Inflammatory macrophage treated with lipopolysaccharide for 1 hour (primary cell): ENCODE measurements at regions not wholly inside any gene's neighbourhood (a gene's known extent, or its start where the extent isn't known, plus 50 kb on each side); places are given as distances from the start of the nearest gene placed in this dataset.
A peak's percentile ranks its signal among the peaks of the same experiment; 100 is the strongest.
"Not testable (repeated sequence)": the region's sequence is repeated elsewhere in the genome, so short reads cannot be mapped to it uniquely, and the experiment has no call there.

ENCODE experiments used
- DNase-seq, 2 donors: peaks; one replicate each; pipeline ENCODE4 v3.0.0-alpha.2; 2020 to 2022

DNA sequence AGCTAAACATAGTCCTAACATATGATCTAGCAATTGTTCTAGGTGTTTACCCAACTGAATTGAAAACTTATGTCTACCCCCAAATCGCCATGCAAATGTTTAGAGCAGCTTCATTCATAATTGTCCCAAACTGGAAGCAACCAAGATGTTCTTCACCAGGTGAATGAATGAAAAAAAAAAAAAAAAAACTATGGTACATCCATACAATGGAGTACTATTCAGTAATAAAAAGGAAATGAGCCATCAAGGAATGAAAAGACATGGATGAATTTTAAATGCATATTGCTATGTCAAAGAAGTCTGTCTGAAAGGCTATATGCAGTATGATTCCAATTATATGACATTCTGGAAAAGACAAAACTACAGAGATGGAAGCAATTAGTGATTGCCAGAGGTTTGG, 98.6 kb upstream of the ITPRID2 start:
- no peak for DNase-seq

- DNase-seq: no peak
Observed at GRCh38 chr2:181798022-181798421, 93.5 kb upstream of the ITPRID2 start.

GRCh38 chr2:181802300-181802699, 89.2 kb upstream of the ITPRID2 start:
- DNase-seq: not testable (repeated sequence)

DNA sequence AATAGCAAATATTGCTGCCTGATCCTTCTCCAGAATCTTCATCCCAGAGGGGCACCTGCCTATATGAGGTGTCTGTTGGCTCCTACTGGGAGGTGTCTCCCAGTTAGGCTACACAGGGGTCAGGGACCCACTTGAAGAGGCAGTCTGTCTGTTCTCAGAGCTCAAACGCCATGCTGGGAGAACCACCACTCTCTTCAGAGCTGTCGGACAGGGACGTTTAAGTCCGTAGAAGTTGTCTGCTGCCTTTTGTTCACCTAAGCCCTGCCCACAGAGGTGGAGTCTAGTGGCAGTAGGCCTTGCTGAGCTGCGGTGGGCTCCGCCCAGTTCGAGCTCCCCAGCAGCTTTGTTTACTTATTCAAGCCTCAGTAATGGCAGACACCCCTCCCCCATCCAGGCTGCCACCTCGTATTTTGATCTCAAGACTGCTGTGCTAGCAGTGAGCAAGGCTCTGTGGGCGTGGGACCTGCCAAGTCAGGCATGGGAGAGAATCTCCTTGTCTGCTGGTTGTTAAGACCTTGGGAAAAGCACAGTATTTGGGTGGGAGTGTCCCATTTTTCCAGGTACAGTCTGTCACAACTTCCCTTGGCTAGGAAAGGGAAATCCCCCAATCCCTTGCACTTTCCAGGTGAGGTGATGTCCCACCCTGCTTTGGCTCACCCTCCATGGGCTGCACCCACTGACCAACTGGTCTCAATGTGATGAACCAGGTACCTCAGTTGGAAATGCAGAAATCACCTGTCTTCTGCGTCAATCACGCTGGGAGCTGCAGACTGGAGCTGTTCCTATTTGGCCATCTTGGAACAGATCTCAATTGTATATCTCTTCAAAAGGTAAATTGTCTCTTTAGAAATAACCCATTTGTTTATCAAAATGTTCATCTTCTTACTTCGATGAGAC, 87.4 kb upstream of the ITPRID2 start:
- not testable (repeated sequence) for DNase-seq

DNA sequence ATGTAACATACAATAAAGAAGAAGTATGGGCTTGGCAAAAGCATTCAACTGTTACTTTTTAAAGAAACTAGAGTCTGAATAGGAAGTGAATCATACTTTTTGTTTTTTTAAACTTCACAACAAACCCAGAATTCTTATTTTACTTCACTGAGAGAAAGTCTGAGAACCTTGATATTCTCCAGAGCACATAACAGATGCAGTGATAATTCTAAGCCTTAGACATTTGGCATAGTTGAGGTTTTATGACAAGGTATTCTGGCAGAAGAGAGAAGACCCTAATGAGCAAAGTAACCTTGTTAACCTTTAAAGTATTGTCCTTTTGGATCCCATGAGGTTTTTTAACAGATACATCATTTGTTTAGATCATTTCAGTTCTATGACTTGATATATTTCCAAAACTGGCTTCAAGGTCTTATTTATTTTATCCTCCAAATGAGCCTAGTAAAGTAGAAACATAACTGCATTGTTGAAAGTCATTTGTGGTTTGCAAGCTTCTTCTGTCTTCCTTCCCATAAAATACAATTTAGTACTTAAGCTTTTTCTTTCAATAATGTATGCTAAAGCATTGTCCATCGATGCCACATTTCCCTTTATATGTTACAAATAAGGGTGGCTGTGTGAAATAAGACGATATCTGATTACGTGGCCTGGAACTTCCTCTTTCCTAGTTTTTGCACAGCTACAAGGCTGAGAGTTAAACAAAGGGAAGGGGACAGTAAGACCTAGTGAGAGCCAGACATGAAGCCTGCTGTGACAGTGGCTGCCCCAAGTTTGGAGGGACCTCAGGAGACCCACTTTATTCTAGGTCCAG, 86.1 kb upstream of the ITPRID2 start:
- DNase-seq: peak; percentile 65 to 71

- DNase-seq: no peak
Observed at GRCh38 chr2:181806039-181806392, 85.5 kb upstream of the ITPRID2 start.

GRCh38 chr2:181807526-181807925, 84.0 kb upstream of the ITPRID2 start:
- DNase-seq: no peak

DNA sequence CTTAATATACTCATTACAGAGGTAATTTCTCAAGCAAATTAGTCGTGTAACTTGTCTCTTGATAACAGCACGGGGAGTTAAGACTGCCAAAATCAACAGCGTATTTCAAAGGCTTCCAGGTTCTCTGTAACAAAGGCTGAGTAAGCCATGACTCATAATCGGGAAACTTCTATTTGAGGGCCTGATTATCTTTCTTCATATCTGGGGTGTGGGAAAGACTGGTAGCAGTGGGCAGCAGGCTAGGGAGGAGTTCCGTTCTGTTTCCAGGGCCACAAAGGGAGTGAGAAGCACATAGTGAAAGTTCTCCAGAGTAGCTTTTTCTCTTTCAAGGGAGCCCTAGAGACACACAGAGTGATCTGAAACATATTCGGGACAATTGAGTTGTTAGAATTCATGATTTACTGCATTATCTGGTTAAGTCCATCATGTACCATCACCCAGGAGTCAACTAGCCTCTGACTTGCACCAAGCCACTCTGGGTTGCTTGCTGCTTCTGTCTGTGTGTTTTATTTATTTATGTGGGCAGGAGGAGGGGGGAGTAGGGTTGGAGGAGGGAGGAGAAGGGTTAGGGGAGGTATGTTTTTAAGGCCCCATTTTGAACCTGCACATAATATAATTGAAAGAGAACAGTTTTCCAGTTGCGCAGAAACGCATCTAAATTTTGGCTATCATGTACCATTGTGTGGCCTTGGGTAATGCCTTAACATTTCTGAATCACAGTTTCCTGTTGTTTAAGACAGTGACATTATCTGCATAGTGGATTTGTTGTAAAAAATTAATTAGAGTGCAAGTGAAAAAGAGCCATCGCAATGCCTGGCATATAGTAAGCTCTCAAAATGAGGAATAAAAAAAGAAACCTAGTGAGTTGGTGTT, 80.5 kb upstream of the ITPRID2 start:
- peak; percentile 87 to 96 for DNase-seq

- peak in 1 of 2 donors; percentile 16 for DNase-seq
Observed at GRCh38 chr2:181812106-181812743, 79.3 kb upstream of the ITPRID2 start.

- peak; percentile 40 to 49 for DNase-seq
Observed at GRCh38 chr2:181814057-181814491, 77.5 kb upstream of the ITPRID2 start.

- no peak for DNase-seq
Observed at GRCh38 chr2:181817509-181817908, 74.0 kb upstream of the ITPRID2 start.

DNA sequence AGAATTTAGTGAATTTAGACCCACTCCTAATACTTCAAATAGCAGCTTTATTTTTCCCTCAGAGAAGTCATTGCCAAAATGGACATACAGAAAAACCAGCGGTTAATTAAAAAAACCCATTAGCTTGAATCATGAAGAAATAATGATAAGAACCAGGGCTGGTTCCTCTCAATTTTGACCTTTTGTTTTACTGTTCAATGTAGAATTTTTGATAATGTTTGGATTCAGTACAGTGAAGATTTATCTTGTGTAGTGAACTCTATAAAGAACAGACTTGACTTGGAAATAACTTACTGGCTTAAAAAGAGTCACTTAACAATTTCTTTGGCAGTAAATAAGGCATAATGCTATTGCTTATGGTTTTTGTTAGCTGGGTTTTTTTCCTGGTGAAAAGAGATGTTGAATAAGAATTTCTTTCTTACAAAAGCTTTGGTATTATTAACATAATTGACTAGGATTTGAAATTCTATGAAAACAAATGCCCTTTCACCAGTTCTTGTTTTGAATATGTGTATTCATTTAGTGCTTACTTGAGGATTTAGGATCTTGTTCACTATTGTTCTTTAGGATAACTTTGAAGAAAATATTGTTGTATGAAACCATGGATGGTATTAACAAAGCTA, 73.4 kb upstream of the ITPRID2 start:
- DNase-seq: no peak

DNA sequence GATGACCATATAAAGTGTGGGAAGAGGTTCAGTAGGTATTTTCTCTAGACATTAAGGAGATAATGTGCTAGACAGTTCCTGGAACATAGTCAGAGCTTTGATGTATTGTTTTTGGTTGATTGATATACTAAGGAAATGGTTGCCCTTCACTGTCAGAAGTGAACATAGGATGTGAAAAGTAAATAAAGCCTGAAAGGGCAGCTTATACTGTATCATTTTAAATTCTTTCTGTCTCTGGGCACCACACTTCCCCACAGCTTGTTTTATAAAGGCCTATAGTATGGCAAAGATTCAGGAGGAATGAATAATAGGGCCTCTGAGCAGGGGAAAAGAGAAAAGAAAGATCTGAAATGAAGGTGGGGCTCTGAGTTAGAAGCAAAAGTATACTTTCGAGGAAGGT, 72.7 kb upstream of the ITPRID2 start:
- no peak for DNase-seq

- DNase-seq: no peak
Observed at GRCh38 chr2:181821049-181821448, 70.5 kb upstream of the ITPRID2 start.

DNA sequence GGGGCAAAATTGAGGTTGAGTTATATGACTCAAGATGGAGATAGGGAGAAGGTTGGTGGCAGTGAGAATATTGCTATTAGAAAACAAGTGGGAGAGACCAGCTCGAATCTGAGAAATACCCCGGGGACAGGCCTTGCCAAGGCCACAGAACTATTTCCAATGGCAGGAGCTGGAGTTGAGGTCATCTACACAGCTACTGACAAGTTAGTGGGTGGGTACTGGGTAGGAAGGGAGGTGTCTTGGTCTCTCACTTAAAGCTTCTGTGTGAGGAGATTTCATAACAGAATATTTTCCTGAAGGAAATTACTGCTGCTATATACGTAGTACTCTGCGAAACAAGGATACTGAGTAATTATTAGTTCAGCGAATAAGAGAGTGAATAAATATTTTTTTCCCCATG, 69.4 kb upstream of the ITPRID2 start:
- no peak for DNase-seq

GRCh38 chr2:181823405-181823804, 68.1 kb upstream of the ITPRID2 start:
- no peak for DNase-seq

DNA sequence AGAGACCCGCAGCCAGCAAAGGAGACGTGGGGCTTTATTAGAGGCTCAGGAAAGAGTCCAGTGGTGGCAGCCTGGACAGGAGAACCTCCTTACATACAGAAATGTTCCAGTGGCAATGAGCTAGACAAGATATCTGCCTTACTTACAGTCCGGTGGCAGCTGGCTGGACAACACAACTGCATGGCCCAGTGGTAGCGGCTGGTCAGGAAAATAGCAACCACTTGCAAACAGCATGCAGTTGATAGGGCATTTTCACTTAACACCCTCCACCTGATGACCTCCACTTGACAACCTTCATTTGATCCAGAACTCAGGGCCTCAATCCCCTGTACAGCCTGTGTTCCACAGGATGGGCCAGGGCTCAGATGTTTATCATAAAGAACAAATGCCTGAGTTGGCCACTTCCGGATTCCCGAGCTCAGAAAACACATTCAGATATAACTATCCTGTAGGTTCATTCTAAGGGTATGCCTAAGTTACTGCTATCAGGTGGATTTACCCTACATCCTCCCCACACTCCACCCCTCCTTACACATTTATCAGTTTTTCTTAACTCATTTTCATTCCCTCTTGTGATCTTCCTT, 63.3 kb upstream of the ITPRID2 start:
- no peak for DNase-seq

- no peak for DNase-seq
Observed at GRCh38 chr2:181829230-181829629, 62.3 kb upstream of the ITPRID2 start.

- no peak for DNase-seq
Observed at GRCh38 chr2:181832015-181832414, 59.5 kb upstream of the ITPRID2 start.

GRCh38 chr2:181836583-181836982, 54.9 kb upstream of the ITPRID2 start:
- no peak for DNase-seq

GRCh38 chr2:181837563-181837962, 54.0 kb upstream of the ITPRID2 start:
- DNase-seq: no peak

- no peak for DNase-seq
Observed at GRCh38 chr2:181839811-181840210, 51.7 kb upstream of the ITPRID2 start.
